Endothelial cell of umbilical vein (primary cell): ENCODE measurements at regions not wholly inside any gene's neighbourhood (a gene's known extent, or its start where the extent isn't known, plus 50 kb on each side); places are given as distances from the start of the nearest gene placed in this dataset.

Source experiments
- BruUV-seq: library from RNA; stranded (reverse); fragments of 400-500 nt; replicated peaks from 2 replicates; lab custom pipeline; 2021; lab: Mats Ljungman, UMichigan
- CTCF ChIA-PET: fragments of 300-600, 350-600 bp; sonication (Branson Sonifier 250); formaldehyde crosslinking; loops from one replicate; lab custom pipeline; 2021; ENCODE audit warnings: antibody characterized with exemption, inconsistent platforms; lab: Charles Lee
- POLR2A ChIA-PET: fragments of 300-600, 350-600 bp; sonication (Branson Sonifier 250); formaldehyde crosslinking; loops from one replicate; lab custom pipeline; 2021; ENCODE audit warnings: antibody characterized with exemption, inconsistent platforms; lab: Charles Lee
- DNase-seq: peaks from one replicate; pipeline ENCODE4 v3.0.0-alpha.2; 2011; ENCODE audit warnings: low read depth, low spot score
- FAIRE-seq: peaks from 2 replicates; lab custom pipeline; 2011; peaks lifted over from hg19 to GRCh38; lab: Jason Lieb, UNC
- H2AFZ ChIP-seq: 2 replicates; pipeline ENCODE4 v1.6.0; 2012; ENCODE audit warnings: low read depth, low read length, control low read depth, inconsistent platforms
- H3K27ac ChIP-seq: 2 replicates; pipeline ENCODE4 v1.5.1; 2011; ENCODE audit warnings: low read depth, mild to moderate bottlenecking, control low read depth, low read length, moderate library complexity; ENCODE audit not compliant: insufficient read depth
- H3K27me3 ChIP-seq, 2 experiments: 2 replicates each; pipeline versions ENCODE4 v1.6.0 to v1.6.1; 2011; ENCODE audit warnings: low read length in 2 of 2, mixed read lengths in 1 of 2; ENCODE audit not compliant: control insufficient read depth in 2 of 2, insufficient read depth in 2 of 2
- H3K36me3 ChIP-seq, 2 experiments: 2 replicates in 1 of 2; 3 replicates in 1 of 2; pipeline ENCODE4 v1.5.1; 2011; ENCODE audit warnings: low read length in 2 of 2, mild to moderate bottlenecking in 1 of 2, moderate library complexity in 1 of 2; ENCODE audit not compliant: control insufficient read depth in 2 of 2, insufficient read depth in 2 of 2; ENCODE audit errors: extremely low read depth in 1 of 2
- H3K4me1 ChIP-seq: 3 replicates; pipeline ENCODE4 v1.5.1; 2011; ENCODE audit warnings: mild to moderate bottlenecking, low read length; ENCODE audit not compliant: control insufficient read depth, insufficient read depth; ENCODE audit errors: extremely low read depth
- H3K4me2 ChIP-seq: 2 replicates; pipeline ENCODE4 v1.6.1; 2011; ENCODE audit warnings: low read length, control low read depth, mixed read lengths; ENCODE audit not compliant: insufficient read depth
- H3K4me3 ChIP-seq, 3 experiments: fragments of 200-600 bp in 1 of 3; sonication (generic), shearing (Covaris generic) in 1 of 3; replicated peaks in 1 of 3; 2 replicates each; pipeline ENCODE4 v1.5.1; 2011 to 2016; ENCODE audit warnings: control low read depth in 3 of 3, low read length in 3 of 3, mild to moderate bottlenecking in 2 of 3, inconsistent platforms in 1 of 3, low read depth in 1 of 3, moderate library complexity in 1 of 3; ENCODE audit not compliant: insufficient read depth in 1 of 3
- H3K79me2 ChIP-seq: 2 replicates; pipeline ENCODE4 v1.6.0; 2012; ENCODE audit warnings: low read length, inconsistent platforms; ENCODE audit not compliant: control insufficient read depth, insufficient read depth
- H3K9ac ChIP-seq: replicated peaks from 2 replicates; pipeline ENCODE3; 2011; ENCODE audit warnings: low read length, control low read depth; ENCODE audit not compliant: insufficient read depth; ENCODE audit errors: extremely low read depth
- H3K9me1 ChIP-seq: replicated peaks from 3 replicates; pipeline ENCODE4 v1.6.0; 2011; ENCODE audit warnings: mild to moderate bottlenecking, low read length; ENCODE audit not compliant: control insufficient read depth, insufficient read depth; ENCODE audit errors: extremely low read depth
- H3K9me3 ChIP-seq: replicated peaks from 2 replicates; pipeline ENCODE4 v1.5.1; 2012; ENCODE audit warnings: low read length, inconsistent platforms; ENCODE audit not compliant: control insufficient read depth, insufficient read depth
- H4K20me1 ChIP-seq: replicated peaks from 2 replicates; pipeline ENCODE3; 2011; ENCODE audit warnings: mild to moderate bottlenecking, low read length; ENCODE audit not compliant: control insufficient read depth, insufficient read depth; ENCODE audit errors: extremely low read depth
- EZH2 ChIP-seq: IDR thresholded peaks from 2 replicates; pipeline ENCODE4 v1.6.1; 2012; ENCODE audit warnings: borderline replicate concordance, low read depth, mild to moderate bottlenecking, moderate library complexity, low read length, inconsistent platforms; ENCODE audit not compliant: severe bottlenecking
- FOS ChIP-seq: IDR thresholded peaks from 2 replicates; pipeline ENCODE4 v1.6.1; 2011; ENCODE audit warnings: mild to moderate bottlenecking, low read length, moderate library complexity, borderline replicate concordance; ENCODE audit not compliant: insufficient read depth
- GATA2 ChIP-seq: IDR thresholded peaks from 2 replicates; pipeline ENCODE4 v1.7.0; 2011; ENCODE audit warnings: low read depth, mild to moderate bottlenecking, moderate library complexity, mixed read lengths, low read length; ENCODE audit not compliant: insufficient read length, insufficient read depth
- JUN ChIP-seq: IDR thresholded peaks from 2 replicates; pipeline ENCODE4 v1.6.1; 2011; ENCODE audit warnings: borderline replicate concordance, low read depth; ENCODE audit not compliant: insufficient read length, insufficient read depth
- MYC ChIP-seq: IDR thresholded peaks from one replicate; pipeline ENCODE4 v1.6.1; 2011; ENCODE audit warnings: mild to moderate bottlenecking, low read depth, low read length
- POLR2A ChIP-seq: IDR thresholded peaks from 2 replicates; pipeline ENCODE4 v1.6.1; 2012; ENCODE audit warnings: low read depth, mild to moderate bottlenecking, control low read depth, low read length
- POLR2AphosphoS5 ChIP-seq: IDR thresholded peaks from 2 replicates; pipeline ENCODE4 v1.6.1; 2012; ENCODE audit warnings: low read depth, mild to moderate bottlenecking, control low read depth, low read length, moderate library complexity; ENCODE audit not compliant: insufficient read depth
- dilution Hi-C: fragments of 300-500 bp; cut with MboI; formaldehyde crosslinking; loops from one replicate; pipeline ENCODE4 v1.15.0; 2019; ENCODE audit warnings: low sequenced_read_pairs; ENCODE audit not compliant: extremely low pct_ligation_motif_present
- intact Hi-C: fragments of 100-400 bp; cut with micrococcal nuclease; formaldehyde crosslinking; loops from one replicate; pipeline ENCODE4 v1.10.0; 2022
- TF ChIP-seq, protein P1 (sequence below), 2 donors: IDR thresholded peaks; 1 replicate in 1 of 2; 2 replicates in 1 of 2; pipeline ENCODE4 v1.5.1; 2011; ENCODE audit warnings: low read length in 2 of 2, mild to moderate bottlenecking in 2 of 2, moderate library complexity in 2 of 2, control low read depth in 1 of 2, inconsistent platforms in 1 of 2, low read depth in 1 of 2; ENCODE audit not compliant: insufficient read depth in 1 of 2; ENCODE audit errors: extremely low read depth in 1 of 2
- TF ChIP-seq, protein P2 (sequence below): IDR thresholded peaks from 2 replicates; pipeline ENCODE4 v1.6.1; 2011; ENCODE audit not compliant: insufficient read depth, insufficient read length

GRCh38 chr3:157588386-157589060 lies 85.3 kb upstream of the VEPH1 start:
- no peak for TF ChIP-seq POLR2AphosphoS5
- no peak for TF ChIP-seq JUN
- TF ChIP-seq GATA2 = no peak
- no peak for TF ChIP-seq POLR2A
- TF ChIP-seq, protein P1, sequence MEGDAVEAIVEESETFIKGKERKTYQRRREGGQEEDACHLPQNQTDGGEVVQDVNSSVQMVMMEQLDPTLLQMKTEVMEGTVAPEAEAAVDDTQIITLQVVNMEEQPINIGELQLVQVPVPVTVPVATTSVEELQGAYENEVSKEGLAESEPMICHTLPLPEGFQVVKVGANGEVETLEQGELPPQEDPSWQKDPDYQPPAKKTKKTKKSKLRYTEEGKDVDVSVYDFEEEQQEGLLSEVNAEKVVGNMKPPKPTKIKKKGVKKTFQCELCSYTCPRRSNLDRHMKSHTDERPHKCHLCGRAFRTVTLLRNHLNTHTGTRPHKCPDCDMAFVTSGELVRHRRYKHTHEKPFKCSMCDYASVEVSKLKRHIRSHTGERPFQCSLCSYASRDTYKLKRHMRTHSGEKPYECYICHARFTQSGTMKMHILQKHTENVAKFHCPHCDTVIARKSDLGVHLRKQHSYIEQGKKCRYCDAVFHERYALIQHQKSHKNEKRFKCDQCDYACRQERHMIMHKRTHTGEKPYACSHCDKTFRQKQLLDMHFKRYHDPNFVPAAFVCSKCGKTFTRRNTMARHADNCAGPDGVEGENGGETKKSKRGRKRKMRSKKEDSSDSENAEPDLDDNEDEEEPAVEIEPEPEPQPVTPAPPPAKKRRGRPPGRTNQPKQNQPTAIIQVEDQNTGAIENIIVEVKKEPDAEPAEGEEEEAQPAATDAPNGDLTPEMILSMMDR (IDR thresholded peaks at IDR 0.05; ENCODE audit: extremely low read depth in 1 of 2, insufficient read depth in 1 of 2, low read depth in 1 of 2, low read length in 2 of 2) = no peak
- TF ChIP-seq, protein P2, sequence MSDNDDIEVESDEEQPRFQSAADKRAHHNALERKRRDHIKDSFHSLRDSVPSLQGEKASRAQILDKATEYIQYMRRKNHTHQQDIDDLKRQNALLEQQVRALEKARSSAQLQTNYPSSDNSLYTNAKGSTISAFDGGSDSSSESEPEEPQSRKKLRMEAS = no peak
- no peak for TF ChIP-seq FOS
- TF ChIP-seq MYC = no peak
- TF ChIP-seq EZH2 = no peak
- no peaks in the 10 kb centered on the region for H3K9me3 ChIP-seq
- no peaks in the 10 kb centered on the region for H3K79me2 ChIP-seq
- no peaks in the 10 kb centered on the region for H3K36me3 ChIP-seq
- H4K20me1 ChIP-seq = no peaks in the 10 kb centered on the region
- H3K4me2 ChIP-seq = no peak overlapping the region
- ChIA-PET POLR2A (no interaction called here), CTCF (no interaction called here)
- H3K4me1 ChIP-seq = no peaks in the 10 kb centered on the region
- peaks cover 2 to 13% of the 10 kb centered on the region in 2 experiments for H3K27me3 ChIP-seq
- dilution Hi-C loops = no loop called here
- intact Hi-C loops = no loop called here
- no peak overlapping the region for H2AFZ ChIP-seq
- H3K9ac ChIP-seq = no peak overlapping the region
- no peak overlapping the region for H3K27ac ChIP-seq
- no peaks in the 10 kb centered on the region for H3K9me1 ChIP-seq
- no peak overlapping the region for H3K4me3 ChIP-seq
- BruUV-seq = no TSS peak
- DNase-seq (no peak), FAIRE-seq (no peak)
